Heart left ventricle (tissue), 16 donors: ENCODE measurements at regions not wholly inside any gene's neighbourhood (a gene's known extent, or its start where the extent isn't known, plus 50 kb on each side); places are given as distances from the start of the nearest gene placed in this dataset.

Source experiments
- ATAC-seq, 4 donors: fragments of 200-7000 bp; cut with Tn5 transposase; one replicate each; pipeline ENCODE4 v1.9.1; 2020 to 2022; ENCODE audit warnings: moderate library complexity in 4 of 4, mild to moderate bottlenecking in 3 of 4, moderate number of reproducible peaks in 1 of 4
- DNase-seq, 5 donors: peaks; one replicate each; pipeline ENCODE4 v3.0.0-alpha.2; 2020
- H3K27ac ChIP-seq, 12 donors: fragments of 200-600 bp; sonication (generic) in 4 of 12; one replicate each; pipeline versions ENCODE4 v1.5.0 to v1.8.0; 2016 to 2022; ENCODE audit warnings: mild to moderate bottlenecking in 2 of 12
- H3K27me3 ChIP-seq, 9 donors: fragments of 200-600 bp; sonication (generic) in 2 of 9; one replicate each; pipeline versions ENCODE4 v1.5.1 to v1.8.0; 2016 to 2022; ENCODE audit warnings: mild to moderate bottlenecking in 3 of 9
- H3K36me3 ChIP-seq, 9 donors: fragments of 200-600 bp; sonication (generic) in 2 of 9; one replicate each; pipeline versions ENCODE4 v1.5.0 to v1.8.0; 2018 to 2022; ENCODE audit warnings: mild to moderate bottlenecking in 2 of 9
- H3K4me1 ChIP-seq, 12 donors: fragments of 200-600 bp; sonication (generic) in 4 of 12; one replicate each; pipeline versions ENCODE4 v1.5.0 to v1.8.0; 2016 to 2022; ENCODE audit warnings: mild to moderate bottlenecking in 3 of 12
- H3K4me3 ChIP-seq, 12 donors: fragments of 200-600 bp; sonication (generic) in 4 of 12; one replicate each; pipeline versions ENCODE4 v1.5.0 to v1.8.0; 2017 to 2022; ENCODE audit warnings: mild to moderate bottlenecking in 9 of 12, moderate library complexity in 4 of 12
- H3K9me3 ChIP-seq, 12 donors: fragments of 200-600 bp; sonication (generic) in 4 of 12; one replicate each; pipeline versions ENCODE4 v1.5.0 to v1.8.0; 2016 to 2022; ENCODE audit warnings: mild to moderate bottlenecking in 1 of 12
- POLR2A ChIP-seq, 2 donors: fragments of 450-650 bp; IDR thresholded peaks; one replicate each; pipeline ENCODE4 v1.6.1; 2017; ENCODE audit warnings: antibody characterized with exemption in 2 of 2, mild to moderate bottlenecking in 2 of 2, moderate library complexity in 2 of 2
- WGBS, 4 donors: extraction: QIAGEN DNeasy Blood & Tissue Kit in 2 of 4; methylation state at CpG; one replicate each; pipeline versions ENCODE4 v1.1.5 to v1.1.7; 2013 to 2018; 5-methylcytosine and 5-hydroxymethylcytosine counted together
- intact Hi-C, 10 donors: fragments of 100-400 bp; cut with DNase I; formaldehyde crosslinking; loops; one replicate each; pipeline versions ENCODE4 v1.11.1 to v1.14.2; 2022
- TF ChIP-seq, protein P1 (sequence below), 12 donors: fragments of 200-600 bp; sonication (generic) in 4 of 12; IDR thresholded peaks; one replicate each; pipeline versions ENCODE4 v1.5.0 to v1.8.0; 2018 to 2022; ENCODE audit warnings: antibody characterized with exemption in 12 of 12, mild to moderate bottlenecking in 5 of 12
- donor health status: ischemic (EF 13 %, LVEDD 7.1; RV severe dilation, severe dysfunction).
- donor health status: healthy with polysubstance abuse.
- donor health status: DM: no; HTN: yes; CAD: no.
- donor health status: DM: no; HTN: no; CAD: no.
- donor health status: ischemic (EF 25% LVEDD 6.9; RV normal size, moderate dysfunction).
- donor health status: ischemic (EF 25% LVEDD 5.7; RV mildly dilated, moderate dysfunction).
- donor health status: healthy.
- donor health status: DM: yes; HTN: yes; CAD: no.
- donor health status: ischemic (EF 35%, LVEDD 5.7; RV mildly dilated, moderate dysfunction).
- donor health status: nonischemic (EF 11% LVEDD 7.7; RV severe dilation, severe dysfunction).
- donor health status: DM: yes; HTN: yes; CAD: no.
- donor health status: PGD.
- donor health status: ischemic (EF 29% LVEDD 5.4; RV normal size, mild dysfunction).
- donor health status: nonischemic (EF 23%, LVEDD 6.1; RV moderate dilation, normal function).

DNA sequence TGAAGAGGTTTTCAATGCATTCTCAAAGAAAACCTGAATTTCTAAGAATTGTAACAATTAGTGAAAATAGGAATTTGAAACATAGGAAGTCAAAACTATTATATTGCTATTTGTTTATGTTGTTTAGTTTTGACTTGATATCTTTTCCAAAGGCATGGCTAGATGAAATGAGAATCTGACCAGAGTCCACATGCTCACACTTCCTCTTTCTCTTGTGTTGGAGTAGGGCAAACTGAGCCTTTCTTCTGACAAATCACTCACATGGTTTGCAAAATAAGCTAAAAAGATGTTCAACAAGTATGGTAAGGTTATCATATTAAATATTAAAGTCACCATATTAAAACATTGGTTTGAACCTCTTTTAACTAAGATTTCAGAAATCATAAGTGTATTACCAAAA lies 512.6 kb downstream of the ISL1 start:
- no peak for ATAC-seq
- no peaks in the 10 kb centered on the region for H3K4me1 ChIP-seq
- H3K4me3 ChIP-seq: no peak overlapping the region
- no peak overlapping the region for H3K27ac ChIP-seq
- TF ChIP-seq POLR2A (IDR thresholded peaks at IDR 0.05): no peak
- TF ChIP-seq, protein P1, sequence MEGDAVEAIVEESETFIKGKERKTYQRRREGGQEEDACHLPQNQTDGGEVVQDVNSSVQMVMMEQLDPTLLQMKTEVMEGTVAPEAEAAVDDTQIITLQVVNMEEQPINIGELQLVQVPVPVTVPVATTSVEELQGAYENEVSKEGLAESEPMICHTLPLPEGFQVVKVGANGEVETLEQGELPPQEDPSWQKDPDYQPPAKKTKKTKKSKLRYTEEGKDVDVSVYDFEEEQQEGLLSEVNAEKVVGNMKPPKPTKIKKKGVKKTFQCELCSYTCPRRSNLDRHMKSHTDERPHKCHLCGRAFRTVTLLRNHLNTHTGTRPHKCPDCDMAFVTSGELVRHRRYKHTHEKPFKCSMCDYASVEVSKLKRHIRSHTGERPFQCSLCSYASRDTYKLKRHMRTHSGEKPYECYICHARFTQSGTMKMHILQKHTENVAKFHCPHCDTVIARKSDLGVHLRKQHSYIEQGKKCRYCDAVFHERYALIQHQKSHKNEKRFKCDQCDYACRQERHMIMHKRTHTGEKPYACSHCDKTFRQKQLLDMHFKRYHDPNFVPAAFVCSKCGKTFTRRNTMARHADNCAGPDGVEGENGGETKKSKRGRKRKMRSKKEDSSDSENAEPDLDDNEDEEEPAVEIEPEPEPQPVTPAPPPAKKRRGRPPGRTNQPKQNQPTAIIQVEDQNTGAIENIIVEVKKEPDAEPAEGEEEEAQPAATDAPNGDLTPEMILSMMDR (IDR thresholded peaks at IDR 0.05): no peak
- no peak for DNase-seq
- H3K9me3 ChIP-seq: no peaks in the 10 kb centered on the region
- no peaks in the 10 kb centered on the region for H3K36me3 ChIP-seq
- intact Hi-C loops: no loop called here
- H3K27me3 ChIP-seq: no peaks in the 10 kb centered on the region

DNA sequence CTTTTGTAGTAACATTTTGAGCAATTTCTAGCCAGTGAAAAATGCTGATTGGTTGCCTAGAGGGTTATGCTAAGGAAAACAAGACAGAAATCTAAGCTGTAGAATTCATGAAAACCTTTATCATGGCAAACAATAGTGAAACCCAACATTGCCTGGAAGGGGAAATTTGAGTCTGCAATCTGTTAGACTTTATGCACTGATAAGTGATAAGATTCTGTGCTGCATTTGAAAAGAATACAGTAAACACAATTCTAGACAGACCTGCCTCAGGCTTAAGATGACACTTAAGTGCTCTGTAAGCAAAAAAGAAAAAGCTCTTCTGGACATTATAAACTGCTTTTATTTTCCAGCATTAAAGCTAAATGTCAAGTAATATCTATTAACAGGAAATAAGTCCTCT lies 519.3 kb downstream of the ISL1 start:
- intact Hi-C loops: no loop called here
- no peak for ATAC-seq
- Histone ChIP-seq H3K4me1 (no peaks in the 10 kb centered on the region), H3K9me3 (no peaks in the 10 kb centered on the region), H3K27me3 (no peaks in the 10 kb centered on the region), H3K4me3 (no peak overlapping the region), H3K27ac (no peak overlapping the region), H3K36me3 (no peaks in the 10 kb centered on the region)
- TF ChIP-seq, protein P1 (IDR thresholded peaks at IDR 0.05): no peak
- no peak for TF ChIP-seq POLR2A (IDR thresholded peaks at IDR 0.05)
- no peak for DNase-seq

DNA sequence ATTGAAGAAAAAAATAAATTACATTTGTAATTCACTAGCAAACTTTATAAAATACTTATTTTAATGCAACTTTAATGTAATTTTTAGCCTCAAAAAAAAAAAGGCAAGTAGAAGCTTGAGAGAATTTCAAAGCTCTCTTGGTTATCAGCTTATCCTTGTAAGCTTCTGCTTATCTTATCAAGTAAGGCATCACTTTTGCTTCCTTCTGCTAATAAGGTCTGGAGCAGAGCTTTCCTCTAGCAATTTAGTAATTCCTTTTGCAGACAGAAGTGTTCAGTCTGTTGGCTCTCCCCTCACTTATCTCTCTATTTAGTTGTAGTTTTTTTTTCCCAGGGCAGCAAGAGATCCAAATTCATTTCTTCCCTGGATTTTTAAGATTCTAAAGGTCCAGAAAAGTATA lies 525.0 kb downstream of the ISL1 start:
- no peaks in the 10 kb centered on the region for H3K27me3 ChIP-seq
- no peak overlapping the region for H3K4me3 ChIP-seq
- no peak for ATAC-seq
- DNase-seq: no peak
- H3K36me3 ChIP-seq: no peaks in the 10 kb centered on the region
- intact Hi-C loops: no loop called here
- H3K27ac ChIP-seq: no peak overlapping the region
- H3K4me1 ChIP-seq: no peaks in the 10 kb centered on the region
- TF ChIP-seq POLR2A (IDR thresholded peaks at IDR 0.05): no peak
- TF ChIP-seq, protein P1 (IDR thresholded peaks at IDR 0.05): no peak
- H3K9me3 ChIP-seq: no peaks in the 10 kb centered on the region

DNA sequence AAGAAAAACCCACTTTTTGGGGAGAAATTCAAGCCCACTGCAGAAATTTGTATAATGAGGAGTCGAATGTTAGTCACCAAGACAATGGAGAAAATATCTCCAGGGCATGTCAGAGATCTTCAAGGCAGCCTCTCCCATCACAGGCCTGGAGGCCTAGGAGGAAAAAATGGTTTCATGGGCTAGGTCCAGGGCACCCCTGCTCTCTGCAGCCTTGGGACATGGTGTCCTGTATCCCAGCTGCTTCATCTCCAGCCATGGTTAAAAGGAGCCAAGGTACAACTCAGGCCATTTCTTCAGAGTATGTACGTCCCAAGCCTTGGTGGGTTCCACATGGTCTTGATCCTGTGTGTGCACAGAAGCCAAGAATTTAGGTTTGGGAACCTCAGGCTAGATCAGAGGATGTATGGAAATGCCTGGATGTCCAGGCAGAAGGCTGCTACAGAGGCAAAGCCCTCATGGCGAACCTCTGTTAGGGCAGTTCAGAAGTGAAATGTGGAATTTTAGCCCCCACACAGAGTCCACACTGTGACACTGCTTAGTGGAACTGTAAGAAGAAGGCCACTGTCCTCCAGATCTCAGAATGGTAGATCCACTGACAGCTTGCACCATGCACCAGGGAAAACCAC lies 561.4 kb downstream of the ISL1 start:
- peaks cover 0 to 3% (median 0%) of the 10 kb centered on the region in 9 donors for H3K27me3 ChIP-seq
- TF ChIP-seq, protein P1 (IDR thresholded peaks at IDR 0.05): no peak
- no peak for TF ChIP-seq POLR2A (IDR thresholded peaks at IDR 0.05)

More for the DNA sequence above, 561.4 kb downstream of the ISL1 start:
- H3K4me1 ChIP-seq: no peaks in the 10 kb centered on the region
- WGBS, 4 donors: 66 to 81% (median 78%) methylated on average over 3 of the region's 3 CpGs
- H3K27ac ChIP-seq: no peak overlapping the region
- intact Hi-C loops: no loop called here
- peaks cover 0 to 18% (median 0%) of the 10 kb centered on the region in 12 donors for H3K9me3 ChIP-seq
- DNase-seq (no peak), ATAC-seq (no peak)
- no peaks in the 10 kb centered on the region for H3K36me3 ChIP-seq
- no peak overlapping the region for H3K4me3 ChIP-seq
